KOPT-K1 (cell line): ENCODE measurements at regions not wholly inside any gene's neighbourhood (a gene's known extent, or its start where the extent isn't known, plus 50 kb on each side); places are given as distances from the start of the nearest gene placed in this dataset.

Experiments used
- H3K27ac ChIP-seq: fragments of 200-600 bp; sonication (generic); 2 replicates; pipeline ENCODE4 v1.5.1; 2016; ENCODE audit warnings: antibody characterized with exemption, mild to moderate bottlenecking, low read depth, low read length; ENCODE audit not compliant: poor library complexity, severe bottlenecking
- H3K36me3 ChIP-seq: fragments of 200-600 bp; sonication (generic); 2 replicates; pipeline ENCODE4 v1.5.1; 2017; ENCODE audit warnings: antibody characterized with exemption, mild to moderate bottlenecking, low read length, moderate library complexity; ENCODE audit not compliant: insufficient read depth
- H3K9me3 ChIP-seq: fragments of 200-600 bp; sonication (generic); 2 replicates; pipeline ENCODE4 v1.5.1; 2017; ENCODE audit warnings: antibody characterized with exemption, low read length, mild to moderate bottlenecking; ENCODE audit not compliant: insufficient read depth, poor library complexity, severe bottlenecking

GRCh38 chr10:130472236-130472635 is 336.0 kb downstream of the GLRX3 start:
- no peaks in the 10 kb centered on the region for H3K9me3 ChIP-seq
- H3K36me3 ChIP-seq = no peaks in the 10 kb centered on the region
- H3K27ac ChIP-seq = no peak overlapping the region

GRCh38 chr10:130474591-130474990 is 338.4 kb downstream of the GLRX3 start:
- Histone ChIP-seq H3K27ac (no peak overlapping the region), H3K36me3 (no peaks in the 10 kb centered on the region), H3K9me3 (no peaks in the 10 kb centered on the region)

- H3K27ac ChIP-seq = no peak overlapping the region
- no peaks in the 10 kb centered on the region for H3K36me3 ChIP-seq
- H3K9me3 ChIP-seq = no peaks in the 10 kb centered on the region
These were observed 341.2 kb downstream of the GLRX3 start for GRCh38 chr10:130477360-130477759.

GRCh38 chr10:130479146-130479545 is 343.0 kb downstream of the GLRX3 start:
- Histone ChIP-seq H3K9me3 (no peaks in the 10 kb centered on the region), H3K36me3 (no peaks in the 10 kb centered on the region), H3K27ac (no peak overlapping the region)

GRCh38 chr10:130479926-130480325 is 343.7 kb downstream of the GLRX3 start:
- no peak overlapping the region for H3K27ac ChIP-seq
- no peaks in the 10 kb centered on the region for H3K9me3 ChIP-seq
- H3K36me3 ChIP-seq = no peaks in the 10 kb centered on the region

- H3K27ac ChIP-seq = no peak overlapping the region
- no peaks in the 10 kb centered on the region for H3K9me3 ChIP-seq
These were observed 344.3 kb downstream of the GLRX3 start for GRCh38 chr10:130480491-130480890.

GRCh38 chr10:130481076-130481930 is 345.1 kb downstream of the GLRX3 start:
- no peaks in the 10 kb centered on the region for H3K9me3 ChIP-seq
- no peak overlapping the region for H3K27ac ChIP-seq
- no peaks in the 10 kb centered on the region for H3K36me3 ChIP-seq

More at GRCh38 chr10:130480491-130480890, 344.3 kb downstream of the GLRX3 start:
- H3K36me3 ChIP-seq = no peaks in the 10 kb centered on the region

- Histone ChIP-seq H3K36me3 (no peaks in the 10 kb centered on the region), H3K27ac (no peak overlapping the region), H3K9me3 (no peaks in the 10 kb centered on the region)
These were observed 345.7 kb downstream of the GLRX3 start for GRCh38 chr10:130481936-130482335.

- Histone ChIP-seq H3K36me3 (no peaks in the 10 kb centered on the region), H3K9me3 (no peaks in the 10 kb centered on the region), H3K27ac (no peak overlapping the region)
These were observed 347.7 kb downstream of the GLRX3 start for GRCh38 chr10:130483691-130484467.

- Histone ChIP-seq H3K9me3 (no peaks in the 10 kb centered on the region), H3K36me3 (no peaks in the 10 kb centered on the region), H3K27ac (no peak overlapping the region)
These were observed 348.4 kb downstream of the GLRX3 start for GRCh38 chr10:130484468-130485180.

GRCh38 chr10:130485236-130485957 is 349.2 kb downstream of the GLRX3 start:
- Histone ChIP-seq H3K27ac (no peak overlapping the region), H3K9me3 (no peaks in the 10 kb centered on the region), H3K36me3 (no peaks in the 10 kb centered on the region)

- Histone ChIP-seq H3K9me3 (no peaks in the 10 kb centered on the region), H3K36me3 (no peaks in the 10 kb centered on the region), H3K27ac (no peak overlapping the region)
These were observed 350.0 kb downstream of the GLRX3 start for GRCh38 chr10:130485958-130486895.

GRCh38 chr10:130486906-130487305 is 350.7 kb downstream of the GLRX3 start:
- H3K36me3 ChIP-seq = no peaks in the 10 kb centered on the region
- H3K9me3 ChIP-seq = no peaks in the 10 kb centered on the region
- no peak overlapping the region for H3K27ac ChIP-seq

- Histone ChIP-seq H3K27ac (no peak overlapping the region), H3K36me3 (no peaks in the 10 kb centered on the region), H3K9me3 (no peaks in the 10 kb centered on the region)
These were observed 351.4 kb downstream of the GLRX3 start for GRCh38 chr10:130487566-130487965.
